ENCODE measurements at regions not wholly inside any gene's neighbourhood (a gene's known extent, or its start where the extent isn't known, plus 50 kb on each side); places are given as distances from the start of the nearest gene placed in this dataset.

- no peak overlapping the region for H4K8ac ChIP-seq (replicated peaks; ENCODE audit: insufficient read length, low read depth, low read length)
- no peak overlapping the region for H3K27ac Mint-ChIP-seq
- no peaks in the 10 kb centered on the region for H3K79me2 ChIP-seq (ENCODE audit: insufficient read depth, low read length)
- no peak overlapping the region for H3K27ac ChIP-seq (ENCODE audit: insufficient read length, low read depth, low read length)
- H2BK15ac ChIP-seq (ENCODE audit: low read depth, low read length): no peak overlapping the region
- no peak overlapping the region for H4K5ac ChIP-seq (ENCODE audit: insufficient read length, low read depth, low read length)
- H4K20me1 ChIP-seq (ENCODE audit: control insufficient read depth, insufficient read depth, insufficient read length): no peaks in the 10 kb centered on the region
- no peak overlapping the region for H2AFZ ChIP-seq (ENCODE audit: low read length)
- H2BK120ac ChIP-seq (ENCODE audit: low read depth, low read length, poor library complexity, severe bottlenecking): no peak overlapping the region
- no peak overlapping the region for H3K4ac ChIP-seq (ENCODE audit: low read depth, low read length)
- H2BK20ac ChIP-seq (ENCODE audit: low read depth, low read length, poor library complexity, severe bottlenecking): no peak overlapping the region
- H3K4me1 Mint-ChIP-seq: no peaks in the 10 kb centered on the region
- no peak overlapping the region for H3K18ac ChIP-seq (ENCODE audit: insufficient read length, low read depth, low read length)
- no peaks in the 10 kb centered on the region for H3K79me1 ChIP-seq (ENCODE audit: insufficient read depth, low read depth, low read length, poor library complexity, severe bottlenecking)
- H3K23me2 ChIP-seq (ENCODE audit: insufficient read length, low read depth, low read length, poor library complexity, severe bottlenecking): no peaks in the 10 kb centered on the region
- H3K14ac ChIP-seq (ENCODE audit: insufficient read depth, low read length): no peak overlapping the region
- H2AK5ac ChIP-seq (ENCODE audit: insufficient read length, low read length): no peak overlapping the region
- no peaks in the 10 kb centered on the region for H3K4me1 ChIP-seq (ENCODE audit: insufficient read depth, low read length)
- DNase-seq: no peak
- H3K9me3 ChIP-seq (ENCODE audit: control insufficient read depth, low read depth, low read length): no peaks in the 10 kb centered on the region
- no peak for TF ChIP-seq CTCF (conservative IDR thresholded peaks at IDR 0.05)
- no peak overlapping the region for H3K23ac ChIP-seq (ENCODE audit: insufficient read length, low read depth, low read length)
- no peak overlapping the region for H3T11ph ChIP-seq (ENCODE audit: low read length)
- H2BK5ac ChIP-seq (ENCODE audit: insufficient read length, low read length): no peak overlapping the region
- H3K4me3 Mint-ChIP-seq: no peak overlapping the region
- H3K4me2 ChIP-seq (ENCODE audit: insufficient read depth, insufficient read length, low read length): no peak overlapping the region
- H4K91ac ChIP-seq (ENCODE audit: insufficient read length, low read depth, low read length): no peak overlapping the region
- peaks cover 0 to 3% of the 10 kb centered on the region in 2 experiments; a peak in 1 of 5 replicates for H3K9me3 Mint-ChIP-seq
- no peaks in the 10 kb centered on the region for H3K27me3 ChIP-seq (ENCODE audit: insufficient read depth, low read length)
- no peak overlapping the region for H3K9ac ChIP-seq (ENCODE audit: extremely low read depth, insufficient read length, low read length)
- no peaks in the 10 kb centered on the region for H3K27me3 Mint-ChIP-seq (ENCODE audit: low read depth)
- H3K56ac ChIP-seq (ENCODE audit: insufficient read length, low read depth, low read length): no peak overlapping the region
- no peak overlapping the region for H2BK12ac ChIP-seq (ENCODE audit: insufficient read length, low read depth, low read length)
- no peaks in the 10 kb centered on the region for H3K36me3 Mint-ChIP-seq (ENCODE audit: insufficient read depth in 1 of 3, low read depth in 3 of 3)
Observed at GRCh38 chr9:81408951-81409350, 280.4 kb downstream of the TLE1 start.

Measured in H9 (cell line).